Rectal smooth muscle tissue (tissue), 1 donor: ENCODE measurements at regions not wholly inside any gene's neighbourhood (a gene's known extent, or its start where the extent isn't known, plus 50 kb on each side); places are given as distances from the start of the nearest gene placed in this dataset.

Experiments
- H3K27ac ChIP-seq: one replicate; pipeline ENCODE4 v1.7.0; 2013; ENCODE audit warnings: low read depth, low read length, inconsistent platforms
- H3K27me3 ChIP-seq: one replicate; pipeline ENCODE4 v1.7.0; 2013; ENCODE audit warnings: low read length; ENCODE audit not compliant: control insufficient read depth, insufficient read depth
- H3K36me3 ChIP-seq: one replicate; pipeline ENCODE4 v1.7.0; 2013; ENCODE audit warnings: low read length; ENCODE audit not compliant: control insufficient read depth, insufficient read depth
- H3K4me1 ChIP-seq: one replicate; pipeline ENCODE4 v1.7.0; 2013; ENCODE audit warnings: low read length; ENCODE audit not compliant: control insufficient read depth, insufficient read depth
- H3K4me3 ChIP-seq: one replicate; pipeline ENCODE4 v1.7.0; 2013; ENCODE audit warnings: low read length
- H3K9ac ChIP-seq: one replicate; pipeline ENCODE4 v1.7.0; 2013; ENCODE audit warnings: low read length

- no peak overlapping the region for H3K27ac ChIP-seq
- H3K4me1 ChIP-seq, result no peaks in the 10 kb centered on the region
- no peak overlapping the region for H3K4me3 ChIP-seq
- H3K27me3 ChIP-seq, result no peaks in the 10 kb centered on the region
- no peaks in the 10 kb centered on the region for H3K36me3 ChIP-seq
- H3K9ac ChIP-seq, result no peak overlapping the region
Observed at GRCh38 chr7:46945328-46945727, 636.6 kb downstream of the TNS3 start.

GRCh38 chr7:46943996-46944395 lies 637.9 kb downstream of the TNS3 start:
- Histone ChIP-seq H3K36me3 (no peaks in the 10 kb centered on the region), H3K9ac (no peak overlapping the region), H3K27ac (no peak overlapping the region), H3K4me3 (no peak overlapping the region), H3K27me3 (no peaks in the 10 kb centered on the region), H3K4me1 (no peaks in the 10 kb centered on the region)

GRCh38 chr7:46942574-46942973 lies 639.3 kb downstream of the TNS3 start:
- H3K27me3 ChIP-seq, result no peaks in the 10 kb centered on the region
- H3K27ac ChIP-seq, result no peak overlapping the region
- H3K36me3 ChIP-seq, result no peaks in the 10 kb centered on the region
- no peaks in the 10 kb centered on the region for H3K4me1 ChIP-seq
- H3K9ac ChIP-seq, result no peak overlapping the region
- no peak overlapping the region for H3K4me3 ChIP-seq

- Histone ChIP-seq H3K4me3 (no peak overlapping the region), H3K27me3 (no peaks in the 10 kb centered on the region), H3K27ac (no peak overlapping the region)
Observed at GRCh38 chr7:46940178-46940577, 641.7 kb downstream of the TNS3 start.

GRCh38 chr7:46939558-46939957 lies 642.4 kb downstream of the TNS3 start:
- no peaks in the 10 kb centered on the region for H3K36me3 ChIP-seq
- no peaks in the 10 kb centered on the region for H3K27me3 ChIP-seq
- no peak overlapping the region for H3K9ac ChIP-seq
- no peaks in the 10 kb centered on the region for H3K4me1 ChIP-seq
- H3K27ac ChIP-seq, result no peak overlapping the region
- no peak overlapping the region for H3K4me3 ChIP-seq

More at GRCh38 chr7:46940178-46940577, 641.7 kb downstream of the TNS3 start:
- Histone ChIP-seq H3K9ac (no peak overlapping the region), H3K36me3 (no peaks in the 10 kb centered on the region), H3K4me1 (no peaks in the 10 kb centered on the region)

GRCh38 chr7:46939089-46939488 lies 642.8 kb downstream of the TNS3 start:
- no peaks in the 10 kb centered on the region for H3K36me3 ChIP-seq
- no peaks in the 10 kb centered on the region for H3K4me1 ChIP-seq
- no peaks in the 10 kb centered on the region for H3K27me3 ChIP-seq
- H3K4me3 ChIP-seq, result no peak overlapping the region
- no peak overlapping the region for H3K9ac ChIP-seq
- no peak overlapping the region for H3K27ac ChIP-seq

- H3K4me1 ChIP-seq, result no peaks in the 10 kb centered on the region
- H3K27ac ChIP-seq, result no peak overlapping the region
- H3K9ac ChIP-seq, result no peak overlapping the region
- H3K4me3 ChIP-seq, result no peak overlapping the region
- H3K36me3 ChIP-seq, result no peaks in the 10 kb centered on the region
- H3K27me3 ChIP-seq, result no peaks in the 10 kb centered on the region
Observed at GRCh38 chr7:46937826-46938225, 644.1 kb downstream of the TNS3 start.

DNA sequence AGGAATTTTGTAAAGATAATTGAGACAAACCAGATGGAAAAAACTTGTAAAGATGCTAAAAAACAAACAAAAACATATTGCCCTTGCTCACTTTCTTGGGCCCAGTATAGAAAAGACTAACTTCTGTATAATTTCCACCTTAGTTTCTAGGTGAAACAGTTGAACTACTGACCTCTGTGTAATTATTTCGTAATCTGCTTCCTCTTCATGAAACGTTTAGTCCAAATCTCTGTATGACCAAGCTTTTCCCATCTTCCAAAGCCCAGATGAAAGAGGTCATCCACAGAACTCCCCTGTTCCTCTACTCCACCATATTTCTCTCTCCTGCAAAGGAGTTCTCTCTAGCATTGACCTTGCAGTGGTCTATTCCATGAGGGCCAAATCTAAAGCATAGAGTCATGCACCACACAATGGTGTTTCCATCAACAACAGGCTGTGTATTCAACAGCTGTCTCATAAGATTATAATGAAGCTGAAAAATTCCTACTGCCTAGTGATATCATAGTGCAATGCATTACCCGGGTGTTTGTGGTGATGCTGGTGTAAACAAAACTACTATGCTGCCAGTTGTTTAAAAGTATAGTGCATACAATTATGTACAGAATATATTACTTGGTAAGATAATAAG lies 647.6 kb downstream of the TNS3 start:
- Histone ChIP-seq H3K4me1 (no peaks in the 10 kb centered on the region), H3K9ac (no peak overlapping the region), H3K27ac (no peak overlapping the region), H3K36me3 (no peaks in the 10 kb centered on the region), H3K4me3 (no peak overlapping the region), H3K27me3 (no peaks in the 10 kb centered on the region)

DNA sequence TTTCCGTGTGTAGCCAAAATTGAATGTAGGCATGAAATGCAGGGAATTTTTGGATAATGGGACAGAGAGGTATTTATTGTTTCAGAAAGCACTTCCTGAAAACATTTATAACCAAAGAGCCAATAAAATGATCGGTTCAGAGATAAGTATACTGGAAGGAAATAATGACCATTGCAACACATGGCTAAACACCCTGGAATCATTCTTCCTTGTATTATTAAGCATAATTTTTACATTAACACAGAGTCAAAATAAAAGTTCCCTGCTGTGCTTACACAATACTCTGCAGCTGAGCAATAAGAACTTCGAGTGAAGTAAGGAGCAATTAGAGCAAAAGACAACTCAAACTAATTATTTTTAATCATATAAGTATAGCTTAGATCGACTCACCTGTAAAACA lies 648.3 kb downstream of the TNS3 start:
- H3K27ac ChIP-seq, result no peak overlapping the region
- no peak overlapping the region for H3K4me3 ChIP-seq
- H3K36me3 ChIP-seq, result no peaks in the 10 kb centered on the region
- H3K4me1 ChIP-seq, result no peaks in the 10 kb centered on the region
- no peaks in the 10 kb centered on the region for H3K27me3 ChIP-seq
- no peak overlapping the region for H3K9ac ChIP-seq

- Histone ChIP-seq H3K27me3 (no peaks in the 10 kb centered on the region), H3K9ac (no peak overlapping the region), H3K27ac (no peak overlapping the region)
Observed at GRCh38 chr7:46932676-46933424, 649.1 kb downstream of the TNS3 start.

DNA sequence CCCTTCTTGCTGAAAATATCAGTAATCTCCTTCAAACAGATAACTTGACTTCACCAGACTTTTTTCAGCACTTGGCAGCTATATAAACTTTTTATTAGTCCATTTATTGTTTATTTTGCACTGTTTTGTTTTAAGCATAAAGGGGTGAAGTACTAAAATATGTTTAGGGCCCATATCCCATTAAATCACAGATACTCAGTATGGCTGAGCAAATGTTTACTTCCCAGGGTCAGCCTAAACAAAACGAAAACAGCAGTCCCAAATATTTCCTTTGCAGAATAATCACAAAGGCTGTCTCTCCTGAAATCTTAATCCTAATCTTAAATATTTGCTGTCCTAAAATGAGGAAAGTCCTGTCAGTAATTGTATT lies 649.6 kb downstream of the TNS3 start:
- no peaks in the 10 kb centered on the region for H3K27me3 ChIP-seq
- no peak overlapping the region for H3K27ac ChIP-seq
- no peaks in the 10 kb centered on the region for H3K36me3 ChIP-seq
- no peaks in the 10 kb centered on the region for H3K4me1 ChIP-seq
- no peak overlapping the region for H3K4me3 ChIP-seq
- no peak overlapping the region for H3K9ac ChIP-seq

More at GRCh38 chr7:46932676-46933424, 649.1 kb downstream of the TNS3 start:
- H3K4me1 ChIP-seq, result no peaks in the 10 kb centered on the region
- no peaks in the 10 kb centered on the region for H3K36me3 ChIP-seq
- no peak overlapping the region for H3K4me3 ChIP-seq

GRCh38 chr7:46930366-46930765 lies 651.5 kb downstream of the TNS3 start:
- H3K36me3 ChIP-seq, result no peaks in the 10 kb centered on the region
- H3K4me1 ChIP-seq, result no peaks in the 10 kb centered on the region
- H3K27me3 ChIP-seq, result no peaks in the 10 kb centered on the region
- no peak overlapping the region for H3K4me3 ChIP-seq
- H3K27ac ChIP-seq, result no peak overlapping the region
- H3K9ac ChIP-seq, result no peak overlapping the region

GRCh38 chr7:46929359-46929758 lies 652.6 kb downstream of the TNS3 start:
- Histone ChIP-seq H3K27me3 (no peaks in the 10 kb centered on the region), H3K27ac (no peak overlapping the region), H3K9ac (no peak overlapping the region), H3K4me1 (no peaks in the 10 kb centered on the region), H3K36me3 (no peaks in the 10 kb centered on the region), H3K4me3 (no peak overlapping the region)
